Spleen (tissue), 7 donors: ENCODE measurements at regions not wholly inside any gene's neighbourhood (a gene's known extent, or its start where the extent isn't known, plus 50 kb on each side); places are given as distances from the start of the nearest gene placed in this dataset.

Source experiments
- POLR2A ChIP-seq, 3 donors: fragments of 450-650 bp; IDR thresholded peaks; one replicate each; pipeline ENCODE4 v1.5.1; 2017; ENCODE audit warnings: antibody characterized with exemption in 3 of 3, mild to moderate bottlenecking in 1 of 3
- POLR2AphosphoS5 ChIP-seq, 3 donors: sonication (generic); formaldehyde crosslinking; IDR thresholded peaks; one replicate each; pipeline ENCODE4 v1.5.1; 2017; ENCODE audit warnings: antibody characterized with exemption in 3 of 3
- TF ChIP-seq, protein P1 (sequence below), 11 experiments: fragments of 200-600 bp in 7 of 11; fragments of 450-650 bp in 4 of 11; sonication (generic) in 4 of 11; IDR thresholded peaks in 8 of 11; conservative IDR thresholded peaks in 3 of 11; 1 replicate in 7 of 11; 2 replicates in 4 of 11; pipeline versions ENCODE4 v1.4.0 to v1.8.0; 2016 to 2021; ENCODE audit warnings: antibody characterized with exemption in 11 of 11, inconsistent platforms in 4 of 11, mild to moderate bottlenecking in 1 of 11
- donor health status: DM: no; HTN: no; CAD: no; lungs with moderate emphysema.
- donor health status: DM: no; HTN: no; CAD: no.
- donor health status: DM: no; HTN: no; CAD: no.

DNA sequence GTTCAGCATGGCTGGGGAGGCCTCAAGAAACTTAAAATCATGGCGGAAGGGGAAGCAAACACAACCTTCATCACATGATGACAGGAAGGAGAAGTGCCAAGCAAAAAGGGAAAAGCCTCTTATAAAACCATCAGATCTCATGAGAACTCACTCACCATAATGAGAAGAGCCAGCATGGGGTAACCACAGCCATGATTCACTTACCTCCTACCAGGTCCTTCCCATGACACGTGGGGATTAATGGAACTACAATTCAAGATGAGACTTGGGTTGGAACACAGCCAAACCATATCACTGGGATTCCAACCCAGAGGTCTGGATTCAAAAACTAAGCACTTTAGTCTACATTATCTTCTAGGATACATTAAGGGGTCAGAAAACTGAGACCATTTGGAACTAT lies 609.6 kb upstream of the SPANXN1 start:
- TF ChIP-seq, protein P1, sequence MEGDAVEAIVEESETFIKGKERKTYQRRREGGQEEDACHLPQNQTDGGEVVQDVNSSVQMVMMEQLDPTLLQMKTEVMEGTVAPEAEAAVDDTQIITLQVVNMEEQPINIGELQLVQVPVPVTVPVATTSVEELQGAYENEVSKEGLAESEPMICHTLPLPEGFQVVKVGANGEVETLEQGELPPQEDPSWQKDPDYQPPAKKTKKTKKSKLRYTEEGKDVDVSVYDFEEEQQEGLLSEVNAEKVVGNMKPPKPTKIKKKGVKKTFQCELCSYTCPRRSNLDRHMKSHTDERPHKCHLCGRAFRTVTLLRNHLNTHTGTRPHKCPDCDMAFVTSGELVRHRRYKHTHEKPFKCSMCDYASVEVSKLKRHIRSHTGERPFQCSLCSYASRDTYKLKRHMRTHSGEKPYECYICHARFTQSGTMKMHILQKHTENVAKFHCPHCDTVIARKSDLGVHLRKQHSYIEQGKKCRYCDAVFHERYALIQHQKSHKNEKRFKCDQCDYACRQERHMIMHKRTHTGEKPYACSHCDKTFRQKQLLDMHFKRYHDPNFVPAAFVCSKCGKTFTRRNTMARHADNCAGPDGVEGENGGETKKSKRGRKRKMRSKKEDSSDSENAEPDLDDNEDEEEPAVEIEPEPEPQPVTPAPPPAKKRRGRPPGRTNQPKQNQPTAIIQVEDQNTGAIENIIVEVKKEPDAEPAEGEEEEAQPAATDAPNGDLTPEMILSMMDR (IDR thresholded peaks at IDR 0.05 in 8 of 11, conservative IDR thresholded peaks at IDR 0.05 in 3 of 11): no peak
- TF ChIP-seq POLR2A (IDR thresholded peaks at IDR 0.05): no peak
- TF ChIP-seq POLR2AphosphoS5 (IDR thresholded peaks at IDR 0.05): no peak
